Loucy (cell line): ENCODE measurements at regions not wholly inside any gene's neighbourhood (a gene's known extent, or its start where the extent isn't known, plus 50 kb on each side); places are given as distances from the start of the nearest gene placed in this dataset.

Experiments
- H2AFZ ChIP-seq: fragments of 200-600 bp; sonication (generic); 2 replicates; pipeline ENCODE4 v1.6.0; 2016; ENCODE audit warnings: antibody characterized with exemption, mild to moderate bottlenecking, low read length, moderate library complexity
- H3F3A ChIP-seq: fragments of 200-600 bp; 2 replicates; pipeline ENCODE4 v1.6.0; 2016; ENCODE audit warnings: antibody characterized with exemption, low read depth, mild to moderate bottlenecking
- H3K27me3 ChIP-seq: fragments of 200-600 bp; sonication (generic); 2 replicates; pipeline ENCODE4 v1.6.1; 2014; ENCODE audit warnings: low read length, mild to moderate bottlenecking; ENCODE audit not compliant: insufficient read depth, poor library complexity, severe bottlenecking
- H3K36me3 ChIP-seq: fragments of 200-600 bp; sonication (generic); 2 replicates; pipeline ENCODE4 v1.6.1; 2016; ENCODE audit warnings: low read length; ENCODE audit not compliant: insufficient read depth
- H3K4me1 ChIP-seq: fragments of 200-600 bp; sonication (generic); 2 replicates; pipeline ENCODE4 v1.5.1; 2014; ENCODE audit warnings: low read length, mild to moderate bottlenecking; ENCODE audit not compliant: insufficient read depth, poor library complexity, severe bottlenecking
- H3K4me2 ChIP-seq: fragments of 200-600 bp; sonication (generic); 2 replicates; pipeline ENCODE4 v1.6.0; 2014; ENCODE audit warnings: antibody characterized with exemption, low read length, low read depth, mild to moderate bottlenecking; ENCODE audit not compliant: poor library complexity, severe bottlenecking
- H3K4me3 ChIP-seq: fragments of 200-600 bp; sonication (generic); 2 replicates; pipeline ENCODE4 v1.5.1; 2014; ENCODE audit warnings: low read length, mild to moderate bottlenecking, mixed read lengths; ENCODE audit not compliant: poor library complexity, severe bottlenecking
- H3K79me2 ChIP-seq: fragments of 200-600 bp; sonication (generic); 2 replicates; pipeline ENCODE4 v1.6.1; 2014; ENCODE audit warnings: low read length; ENCODE audit not compliant: insufficient read depth
- H3K9ac ChIP-seq: fragments of 200-600 bp; sonication (generic); 2 replicates; pipeline ENCODE4 v1.6.0; 2014; ENCODE audit warnings: mild to moderate bottlenecking, low read depth, low read length, moderate library complexity; ENCODE audit not compliant: poor library complexity, severe bottlenecking
- H3K9me2 ChIP-seq: fragments of 200-600 bp; sonication (generic); replicated peaks from 2 replicates; pipeline ENCODE4 v1.6.1; 2016; ENCODE audit warnings: low read depth, low read length, mixed read lengths
- H3K9me3 ChIP-seq: fragments of 200-600 bp; sonication (generic); 2 replicates; pipeline ENCODE4 v1.6.1; 2014; ENCODE audit warnings: mild to moderate bottlenecking, antibody characterized with exemption, low read length, low read depth; ENCODE audit not compliant: insufficient read depth
- H4K20me1 ChIP-seq: fragments of 200-600 bp; sonication (generic); 2 replicates; pipeline ENCODE4 v1.6.0; 2014; ENCODE audit warnings: antibody characterized with exemption, low read length, mild to moderate bottlenecking; ENCODE audit not compliant: insufficient read depth, poor library complexity, severe bottlenecking
- CTCF ChIP-seq: fragments of 200-600 bp; sonication (generic); conservative IDR thresholded peaks from 2 replicates; pipeline ENCODE4 v1.5.1; 2014; ENCODE audit warnings: mild to moderate bottlenecking, antibody characterized with exemption, low read length
- EZH2phosphoT487 ChIP-seq: fragments of 200-600 bp; IDR thresholded peaks from 2 replicates; pipeline ENCODE4 v1.6.1; 2018; ENCODE audit warnings: antibody characterized with exemption, mild to moderate bottlenecking, moderate library complexity, borderline replicate concordance

GRCh38 chr10:61031341-61031740 is 87.4 kb upstream of the RHOBTB1 start:
- Histone ChIP-seq H3K27me3 (no peaks in the 10 kb centered on the region), H3F3A (no peaks in the 10 kb centered on the region), H4K20me1 (no peaks in the 10 kb centered on the region), H3K9me3 (no peaks in the 10 kb centered on the region), H3K79me2 (no peaks in the 10 kb centered on the region), H2AFZ (no peak overlapping the region), H3K4me1 (no peaks in the 10 kb centered on the region), H3K9me2 (no peaks in the 10 kb centered on the region), H3K4me2 (no peak overlapping the region), H3K36me3 (no peaks in the 10 kb centered on the region), H3K4me3 (no peak overlapping the region), H3K9ac (no peak overlapping the region)
- TF ChIP-seq EZH2phosphoT487 = no peak

- Histone ChIP-seq H3F3A (no peaks in the 10 kb centered on the region), H3K79me2 (no peaks in the 10 kb centered on the region), H3K36me3 (no peaks in the 10 kb centered on the region), H3K4me1 (no peaks in the 10 kb centered on the region), H4K20me1 (no peaks in the 10 kb centered on the region), H3K4me3 (no peak overlapping the region), H2AFZ (no peak overlapping the region), H3K27me3 (no peaks in the 10 kb centered on the region), H3K9ac (no peak overlapping the region), H3K4me2 (no peak overlapping the region), H3K9me3 (no peaks in the 10 kb centered on the region), H3K9me2 (no peaks in the 10 kb centered on the region)
- no peak for TF ChIP-seq EZH2phosphoT487
- no peak for TF ChIP-seq CTCF
Measured at GRCh38 chr10:61029411-61029810, 85.4 kb upstream of the RHOBTB1 start.

GRCh38 chr10:61028861-61029361 is 84.9 kb upstream of the RHOBTB1 start:
- H2AFZ ChIP-seq = no peak overlapping the region
- no peaks in the 10 kb centered on the region for H3K9me2 ChIP-seq
- no peaks in the 10 kb centered on the region for H3K4me1 ChIP-seq
- H3K4me2 ChIP-seq = no peak overlapping the region
- no peaks in the 10 kb centered on the region for H3K36me3 ChIP-seq
- no peaks in the 10 kb centered on the region for H4K20me1 ChIP-seq
- H3K79me2 ChIP-seq = no peaks in the 10 kb centered on the region
- TF ChIP-seq CTCF (no peak), EZH2phosphoT487 (no peak)
- no peak overlapping the region for H3K9ac ChIP-seq
- no peak overlapping the region for H3K4me3 ChIP-seq
- no peaks in the 10 kb centered on the region for H3K9me3 ChIP-seq
- H3K27me3 ChIP-seq = no peaks in the 10 kb centered on the region
- H3F3A ChIP-seq = no peaks in the 10 kb centered on the region

- H3K9me3 ChIP-seq = no peaks in the 10 kb centered on the region
- no peak overlapping the region for H2AFZ ChIP-seq
- H3K4me2 ChIP-seq = no peak overlapping the region
- H3K27me3 ChIP-seq = no peaks in the 10 kb centered on the region
- H3K36me3 ChIP-seq = no peaks in the 10 kb centered on the region
- no peaks in the 10 kb centered on the region for H3K79me2 ChIP-seq
- no peak overlapping the region for H3K9ac ChIP-seq
- H3K9me2 ChIP-seq = no peaks in the 10 kb centered on the region
- H3K4me3 ChIP-seq = no peak overlapping the region
- no peaks in the 10 kb centered on the region for H3K4me1 ChIP-seq
- TF ChIP-seq CTCF (peak; percentile 82), EZH2phosphoT487 (no peak)
- H4K20me1 ChIP-seq = no peaks in the 10 kb centered on the region
- no peaks in the 10 kb centered on the region for H3F3A ChIP-seq
Measured at GRCh38 chr10:61024856-61025201, 80.8 kb upstream of the RHOBTB1 start.
